Liver (tissue), 7 donors: ENCODE measurements at regions not wholly inside any gene's neighbourhood (a gene's known extent, or its start where the extent isn't known, plus 50 kb on each side); places are given as distances from the start of the nearest gene placed in this dataset.

Experiments
- DNase-seq: peaks from one replicate; pipeline ENCODE4 v3.0.0-alpha.2; 2017; ENCODE audit warnings: low spot score
- H3K27ac ChIP-seq, 2 donors: one replicate each; pipeline ENCODE4 v1.7.0; 2013; ENCODE audit warnings: inconsistent platforms in 2 of 2, low read length in 2 of 2, control low read depth in 1 of 2, low read depth in 1 of 2, mild to moderate bottlenecking in 1 of 2
- H3K27me3 ChIP-seq, 4 donors: one replicate each; pipeline versions ENCODE4 v1.6.1 to v1.7.0; 2013; ENCODE audit warnings: low read length in 3 of 4, inconsistent platforms in 1 of 4, mild to moderate bottlenecking in 1 of 4, moderate library complexity in 1 of 4; ENCODE audit not compliant: control insufficient read depth in 4 of 4, insufficient read depth in 4 of 4
- H3K36me3 ChIP-seq, 4 donors: one replicate each; pipeline versions ENCODE4 v1.6.1 to v1.7.0; 2013; ENCODE audit warnings: low read length in 3 of 4, mild to moderate bottlenecking in 3 of 4, low read depth in 1 of 4, moderate library complexity in 1 of 4; ENCODE audit not compliant: control insufficient read depth in 4 of 4, insufficient read depth in 3 of 4
- H3K4me1 ChIP-seq, 4 donors: one replicate each; pipeline versions ENCODE4 v1.6.1 to v1.7.0; 2013; ENCODE audit warnings: low read length in 3 of 4, mild to moderate bottlenecking in 3 of 4, moderate library complexity in 1 of 4; ENCODE audit not compliant: control insufficient read depth in 4 of 4, insufficient read depth in 4 of 4
- H3K4me3 ChIP-seq, 3 donors: one replicate each; pipeline versions ENCODE4 v1.6.1 to v1.7.0; 2013; ENCODE audit warnings: low read length in 3 of 3, control low read depth in 1 of 3, low read depth in 1 of 3, mild to moderate bottlenecking in 1 of 3
- H3K9ac ChIP-seq, 2 donors: one replicate each; pipeline ENCODE4 v1.7.0; 2013; ENCODE audit warnings: low read length in 2 of 2, mild to moderate bottlenecking in 2 of 2, moderate library complexity in 2 of 2, control low read depth in 1 of 2, low read depth in 1 of 2
- H3K9me3 ChIP-seq, 4 donors: one replicate each; pipeline versions ENCODE4 v1.6.1 to v1.7.0; 2013; ENCODE audit warnings: low read length in 3 of 4; ENCODE audit not compliant: control insufficient read depth in 4 of 4
- EGR1 ChIP-seq, 2 donors: IDR thresholded peaks; 2 replicates each; pipeline ENCODE4 v1.6.1; 2016 to 2018; ENCODE audit warnings: antibody characterized with exemption in 2 of 2, low read depth in 2 of 2
- FOXA1 ChIP-seq: IDR thresholded peaks from 2 replicates; pipeline ENCODE4 v1.6.1; 2016; ENCODE audit warnings: antibody characterized with exemption
- FOXA2 ChIP-seq: IDR thresholded peaks from 2 replicates; pipeline ENCODE4 v1.6.1; 2016; ENCODE audit warnings: antibody characterized with exemption
- GABPA ChIP-seq, 2 donors: IDR thresholded peaks in 1 of 2; conservative IDR thresholded peaks in 1 of 2; 2 replicates each; pipeline ENCODE4 v1.6.1; 2016; ENCODE audit warnings: antibody characterized with exemption in 2 of 2, mild to moderate bottlenecking in 1 of 2, moderate library complexity in 1 of 2
- HNF4A ChIP-seq, 2 donors: conservative IDR thresholded peaks; 2 replicates each; pipeline ENCODE4 v1.6.1; 2016; ENCODE audit warnings: antibody characterized with exemption in 2 of 2, mild to moderate bottlenecking in 2 of 2
- HNF4G ChIP-seq: IDR thresholded peaks from 2 replicates; pipeline ENCODE4 v1.6.1; 2016; ENCODE audit warnings: antibody characterized with exemption
- JUND ChIP-seq, 2 donors: IDR thresholded peaks; 2 replicates each; pipeline ENCODE4 v1.6.1; 2016; ENCODE audit warnings: antibody characterized with exemption in 2 of 2
- NR2F2 ChIP-seq: IDR thresholded peaks from 2 replicates; pipeline ENCODE4 v1.6.1; 2016; ENCODE audit warnings: antibody characterized with exemption
- RAD21 ChIP-seq, 2 donors: IDR thresholded peaks; 2 replicates each; pipeline ENCODE4 v1.6.1; 2016; ENCODE audit warnings: antibody characterized with exemption in 2 of 2, mild to moderate bottlenecking in 2 of 2
- RXRA ChIP-seq, 2 donors: IDR thresholded peaks; 2 replicates each; pipeline ENCODE4 v1.6.1; 2017 to 2018; ENCODE audit warnings: antibody characterized with exemption in 2 of 2, mild to moderate bottlenecking in 1 of 2
- SP1 ChIP-seq: IDR thresholded peaks from 2 replicates; pipeline ENCODE4 v1.6.1; 2018; ENCODE audit warnings: antibody characterized with exemption, mild to moderate bottlenecking
- TAF1 ChIP-seq: conservative IDR thresholded peaks from 2 replicates; pipeline ENCODE4 v1.6.1; 2016; ENCODE audit warnings: antibody characterized with exemption, mild to moderate bottlenecking
- YY1 ChIP-seq: IDR thresholded peaks from 2 replicates; pipeline ENCODE4 v1.6.1; 2016; ENCODE audit warnings: antibody characterized with exemption, mild to moderate bottlenecking
- TF ChIP-seq, protein P1 (sequence below): IDR thresholded peaks from 2 replicates; pipeline ENCODE4 v1.6.1; 2016; ENCODE audit warnings: antibody characterized with exemption
- TF ChIP-seq, protein P2 (sequence below): IDR thresholded peaks from 2 replicates; pipeline ENCODE4 v1.6.1; 2016; ENCODE audit warnings: antibody characterized with exemption
- TF ChIP-seq, protein P3 (sequence below): IDR thresholded peaks from 2 replicates; pipeline ENCODE4 v1.6.1; 2016; ENCODE audit warnings: antibody characterized with exemption
- TF ChIP-seq, protein P4 (sequence below): IDR thresholded peaks from 2 replicates; pipeline ENCODE4 v1.6.1; 2016; ENCODE audit warnings: antibody characterized with exemption, mild to moderate bottlenecking
- TF ChIP-seq, protein P5 (sequence below): fragments of 150-350 bp; IDR thresholded peaks from 2 replicates; pipeline ENCODE4 v1.5.1; 2017; ENCODE audit warnings: improper control_type of control experiment, low read depth, low read length; ENCODE audit not compliant: missing input control
- donor health status: healthy.
- donor health status: healthy.
- donor health status: healthy.
- donor health status: healthy.

DNA sequence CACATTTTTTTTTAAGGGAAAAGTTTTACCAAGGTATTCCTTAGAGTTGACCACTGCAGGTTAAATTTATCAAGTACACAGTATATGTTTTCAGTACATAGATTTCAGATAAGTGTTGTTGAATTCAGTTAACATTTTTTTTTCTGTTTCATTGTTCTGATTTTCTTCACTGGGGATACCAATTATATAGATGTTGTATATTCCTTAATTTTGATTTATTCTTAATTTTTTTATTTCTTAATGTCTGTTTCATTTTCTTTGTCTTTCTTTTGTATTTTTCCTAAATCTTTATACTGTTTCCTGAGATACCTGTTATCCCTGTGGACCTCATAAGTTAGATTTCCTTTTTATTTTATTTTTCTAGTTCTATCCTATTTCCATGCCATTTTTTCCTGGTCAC, 234.8 kb downstream of the TTC6 start:
- H3K27me3 ChIP-seq, result no peaks in the 10 kb centered on the region
- H3K4me1 ChIP-seq, result peaks cover 0 to 2% (median 1%) of the 10 kb centered on the region in 4 donors
- H3K9ac ChIP-seq, result no peak overlapping the region
- H3K4me3 ChIP-seq, result no peak overlapping the region
- DNase-seq, result no peak
- TF ChIP-seq FOXA2 (no peak), GABPA (IDR thresholded peaks at IDR 0.05 in 1 of 2, conservative IDR thresholded peaks at IDR 0.05 in 1 of 2) (no peak), HNF4A (conservative IDR thresholded peaks at IDR 0.05) (no peak), FOXA1 (no peak), NR2F2 (no peak), RAD21 (IDR thresholded peaks at IDR 0.05) (no peak), HNF4G (no peak), TAF1 (no peak), SP1 (no peak), YY1 (no peak), RXRA (IDR thresholded peaks at IDR 0.05) (no peak), JUND (IDR thresholded peaks at IDR 0.05) (no peak), EGR1 (IDR thresholded peaks at IDR 0.05; ENCODE audit: low read depth in 2 of 2) (no peak)
- TF ChIP-seq, protein P1, sequence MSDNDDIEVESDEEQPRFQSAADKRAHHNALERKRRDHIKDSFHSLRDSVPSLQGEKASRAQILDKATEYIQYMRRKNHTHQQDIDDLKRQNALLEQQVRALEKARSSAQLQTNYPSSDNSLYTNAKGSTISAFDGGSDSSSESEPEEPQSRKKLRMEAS, result no peak
- TF ChIP-seq, protein P2, sequence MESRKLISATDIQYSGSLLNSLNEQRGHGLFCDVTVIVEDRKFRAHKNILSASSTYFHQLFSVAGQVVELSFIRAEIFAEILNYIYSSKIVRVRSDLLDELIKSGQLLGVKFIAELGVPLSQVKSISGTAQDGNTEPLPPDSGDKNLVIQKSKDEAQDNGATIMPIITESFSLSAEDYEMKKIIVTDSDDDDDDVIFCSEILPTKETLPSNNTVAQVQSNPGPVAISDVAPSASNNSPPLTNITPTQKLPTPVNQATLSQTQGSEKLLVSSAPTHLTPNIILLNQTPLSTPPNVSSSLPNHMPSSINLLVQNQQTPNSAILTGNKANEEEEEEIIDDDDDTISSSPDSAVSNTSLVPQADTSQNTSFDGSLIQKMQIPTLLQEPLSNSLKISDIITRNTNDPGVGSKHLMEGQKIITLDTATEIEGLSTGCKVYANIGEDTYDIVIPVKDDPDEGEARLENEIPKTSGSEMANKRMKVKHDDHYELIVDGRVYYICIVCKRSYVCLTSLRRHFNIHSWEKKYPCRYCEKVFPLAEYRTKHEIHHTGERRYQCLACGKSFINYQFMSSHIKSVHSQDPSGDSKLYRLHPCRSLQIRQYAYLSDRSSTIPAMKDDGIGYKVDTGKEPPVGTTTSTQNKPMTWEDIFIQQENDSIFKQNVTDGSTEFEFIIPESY, result no peak
- TF ChIP-seq, protein P3, sequence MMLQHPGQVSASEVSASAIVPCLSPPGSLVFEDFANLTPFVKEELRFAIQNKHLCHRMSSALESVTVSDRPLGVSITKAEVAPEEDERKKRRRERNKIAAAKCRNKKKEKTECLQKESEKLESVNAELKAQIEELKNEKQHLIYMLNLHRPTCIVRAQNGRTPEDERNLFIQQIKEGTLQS, result no peak
- TF ChIP-seq, protein P4, sequence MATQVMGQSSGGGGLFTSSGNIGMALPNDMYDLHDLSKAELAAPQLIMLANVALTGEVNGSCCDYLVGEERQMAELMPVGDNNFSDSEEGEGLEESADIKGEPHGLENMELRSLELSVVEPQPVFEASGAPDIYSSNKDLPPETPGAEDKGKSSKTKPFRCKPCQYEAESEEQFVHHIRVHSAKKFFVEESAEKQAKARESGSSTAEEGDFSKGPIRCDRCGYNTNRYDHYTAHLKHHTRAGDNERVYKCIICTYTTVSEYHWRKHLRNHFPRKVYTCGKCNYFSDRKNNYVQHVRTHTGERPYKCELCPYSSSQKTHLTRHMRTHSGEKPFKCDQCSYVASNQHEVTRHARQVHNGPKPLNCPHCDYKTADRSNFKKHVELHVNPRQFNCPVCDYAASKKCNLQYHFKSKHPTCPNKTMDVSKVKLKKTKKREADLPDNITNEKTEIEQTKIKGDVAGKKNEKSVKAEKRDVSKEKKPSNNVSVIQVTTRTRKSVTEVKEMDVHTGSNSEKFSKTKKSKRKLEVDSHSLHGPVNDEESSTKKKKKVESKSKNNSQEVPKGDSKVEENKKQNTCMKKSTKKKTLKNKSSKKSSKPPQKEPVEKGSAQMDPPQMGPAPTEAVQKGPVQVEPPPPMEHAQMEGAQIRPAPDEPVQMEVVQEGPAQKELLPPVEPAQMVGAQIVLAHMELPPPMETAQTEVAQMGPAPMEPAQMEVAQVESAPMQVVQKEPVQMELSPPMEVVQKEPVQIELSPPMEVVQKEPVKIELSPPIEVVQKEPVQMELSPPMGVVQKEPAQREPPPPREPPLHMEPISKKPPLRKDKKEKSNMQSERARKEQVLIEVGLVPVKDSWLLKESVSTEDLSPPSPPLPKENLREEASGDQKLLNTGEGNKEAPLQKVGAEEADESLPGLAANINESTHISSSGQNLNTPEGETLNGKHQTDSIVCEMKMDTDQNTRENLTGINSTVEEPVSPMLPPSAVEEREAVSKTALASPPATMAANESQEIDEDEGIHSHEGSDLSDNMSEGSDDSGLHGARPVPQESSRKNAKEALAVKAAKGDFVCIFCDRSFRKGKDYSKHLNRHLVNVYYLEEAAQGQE, result no peak
- TF ChIP-seq, protein P5, sequence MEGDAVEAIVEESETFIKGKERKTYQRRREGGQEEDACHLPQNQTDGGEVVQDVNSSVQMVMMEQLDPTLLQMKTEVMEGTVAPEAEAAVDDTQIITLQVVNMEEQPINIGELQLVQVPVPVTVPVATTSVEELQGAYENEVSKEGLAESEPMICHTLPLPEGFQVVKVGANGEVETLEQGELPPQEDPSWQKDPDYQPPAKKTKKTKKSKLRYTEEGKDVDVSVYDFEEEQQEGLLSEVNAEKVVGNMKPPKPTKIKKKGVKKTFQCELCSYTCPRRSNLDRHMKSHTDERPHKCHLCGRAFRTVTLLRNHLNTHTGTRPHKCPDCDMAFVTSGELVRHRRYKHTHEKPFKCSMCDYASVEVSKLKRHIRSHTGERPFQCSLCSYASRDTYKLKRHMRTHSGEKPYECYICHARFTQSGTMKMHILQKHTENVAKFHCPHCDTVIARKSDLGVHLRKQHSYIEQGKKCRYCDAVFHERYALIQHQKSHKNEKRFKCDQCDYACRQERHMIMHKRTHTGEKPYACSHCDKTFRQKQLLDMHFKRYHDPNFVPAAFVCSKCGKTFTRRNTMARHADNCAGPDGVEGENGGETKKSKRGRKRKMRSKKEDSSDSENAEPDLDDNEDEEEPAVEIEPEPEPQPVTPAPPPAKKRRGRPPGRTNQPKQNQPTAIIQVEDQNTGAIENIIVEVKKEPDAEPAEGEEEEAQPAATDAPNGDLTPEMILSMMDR, result no peak
- no peaks in the 10 kb centered on the region for H3K36me3 ChIP-seq
- peaks cover 0 to 2% (median 2%) of the 10 kb centered on the region in 4 donors for H3K9me3 ChIP-seq
- no peak overlapping the region for H3K27ac ChIP-seq
